SK-N-MC (cell line): ENCODE measurements at regions not wholly inside any gene's neighbourhood (a gene's known extent, or its start where the extent isn't known, plus 50 kb on each side); places are given as distances from the start of the nearest gene placed in this dataset.

ENCODE experiments used
- EZH2 ChIP-seq: fragments of 200-600 bp; sonication (generic); IDR thresholded peaks from one replicate; pipeline ENCODE4 v1.6.1; 2017; ENCODE audit warnings: antibody characterized with exemption
- FOXP2 ChIP-seq: optimal IDR thresholded peaks from 2 replicates; pipeline ENCODE3; 2011; ENCODE audit warnings: mild to moderate bottlenecking, moderate library complexity; ENCODE audit not compliant: insufficient read depth; ENCODE audit errors: extremely low read length, control extremely low read depth
- POLR2AphosphoS5 ChIP-seq: IDR thresholded peaks from 2 replicates; pipeline ENCODE4 v1.6.1; 2012; ENCODE audit warnings: mild to moderate bottlenecking, low read depth, low read length, borderline replicate concordance

DNA sequence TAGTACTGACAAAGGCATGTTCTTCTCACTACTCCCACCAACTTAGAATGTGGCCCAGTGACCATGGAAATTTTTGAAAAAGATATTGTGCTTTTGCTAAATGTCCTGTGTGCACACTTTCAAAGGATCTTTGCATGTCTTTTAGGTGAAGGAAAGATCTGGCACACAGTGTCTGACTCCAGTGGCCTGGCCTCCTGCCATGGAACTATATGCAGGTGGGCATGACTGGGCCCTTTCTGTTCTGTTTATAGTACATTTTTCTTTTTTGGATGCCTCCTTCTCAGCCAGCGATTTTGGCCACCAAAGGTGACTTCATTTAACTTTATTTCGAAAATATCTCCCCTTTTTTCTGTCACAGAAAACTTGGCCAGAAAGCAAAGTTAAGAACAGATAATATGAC is 999.7 kb upstream of the PIK3C3 start:
- no peak for TF ChIP-seq EZH2
- no peak for TF ChIP-seq POLR2AphosphoS5
- no peak for TF ChIP-seq FOXP2
